ENCODE measurements at regions not wholly inside any gene's neighbourhood (a gene's known extent, or its start where the extent isn't known, plus 50 kb on each side); places are given as distances from the start of the nearest gene placed in this dataset.

- Mint-ChIP-seq H3K36me3 (ENCODE audit: insufficient read depth, unreplicated experiment) (peaks cover 4% of the 10 kb centered on the region), H3K27ac (ENCODE audit: unreplicated experiment) (no peak overlapping the region), H3K27me3 (ENCODE audit: unreplicated experiment) (no peaks in the 10 kb centered on the region), H3K4me3 (ENCODE audit: low read depth, unreplicated experiment) (no peak overlapping the region), H3K4me1 (ENCODE audit: low read depth, unreplicated experiment) (peaks cover 19% of the 10 kb centered on the region), H3K9me3 (ENCODE audit: low read depth, unreplicated experiment) (peaks cover 2% of the 10 kb centered on the region)
- BruUV-seq (replicated peaks): no TSS peak
- TF ChIP-seq, protein P1, sequence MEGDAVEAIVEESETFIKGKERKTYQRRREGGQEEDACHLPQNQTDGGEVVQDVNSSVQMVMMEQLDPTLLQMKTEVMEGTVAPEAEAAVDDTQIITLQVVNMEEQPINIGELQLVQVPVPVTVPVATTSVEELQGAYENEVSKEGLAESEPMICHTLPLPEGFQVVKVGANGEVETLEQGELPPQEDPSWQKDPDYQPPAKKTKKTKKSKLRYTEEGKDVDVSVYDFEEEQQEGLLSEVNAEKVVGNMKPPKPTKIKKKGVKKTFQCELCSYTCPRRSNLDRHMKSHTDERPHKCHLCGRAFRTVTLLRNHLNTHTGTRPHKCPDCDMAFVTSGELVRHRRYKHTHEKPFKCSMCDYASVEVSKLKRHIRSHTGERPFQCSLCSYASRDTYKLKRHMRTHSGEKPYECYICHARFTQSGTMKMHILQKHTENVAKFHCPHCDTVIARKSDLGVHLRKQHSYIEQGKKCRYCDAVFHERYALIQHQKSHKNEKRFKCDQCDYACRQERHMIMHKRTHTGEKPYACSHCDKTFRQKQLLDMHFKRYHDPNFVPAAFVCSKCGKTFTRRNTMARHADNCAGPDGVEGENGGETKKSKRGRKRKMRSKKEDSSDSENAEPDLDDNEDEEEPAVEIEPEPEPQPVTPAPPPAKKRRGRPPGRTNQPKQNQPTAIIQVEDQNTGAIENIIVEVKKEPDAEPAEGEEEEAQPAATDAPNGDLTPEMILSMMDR (IDR thresholded peaks at IDR 0.05; ENCODE audit: unreplicated experiment): no peak
- CTCF ChIA-PET: no interaction called here
- DNase-seq: no peak
- intact Hi-C loops (cut with micrococcal nuclease; ENCODE audit: unreplicated experiment): no loop called here
Observed at GRCh38 chrX:39853417-39854030, 244.2 kb downstream of the BCOR start.

- Mint-ChIP-seq H3K4me3 (ENCODE audit: low read depth, unreplicated experiment) (no peak overlapping the region), H3K36me3 (ENCODE audit: insufficient read depth, unreplicated experiment) (peaks cover 1% of the 10 kb centered on the region), H3K4me1 (ENCODE audit: low read depth, unreplicated experiment) (peaks cover 22% of the 10 kb centered on the region), H3K27ac (ENCODE audit: unreplicated experiment) (no peak overlapping the region), H3K27me3 (ENCODE audit: unreplicated experiment) (no peaks in the 10 kb centered on the region), H3K9me3 (ENCODE audit: low read depth, unreplicated experiment) (no peaks in the 10 kb centered on the region)
- TF ChIP-seq, protein P1 (IDR thresholded peaks at IDR 0.05; ENCODE audit: unreplicated experiment): no peak
- intact Hi-C loops (cut with micrococcal nuclease; ENCODE audit: unreplicated experiment): no loop called here
- no TSS peak for BruUV-seq (replicated peaks)
- no peak for DNase-seq
- CTCF ChIA-PET: no interaction called here
Observed at GRCh38 chrX:39854772-39855747, 242.7 kb downstream of the BCOR start.

GRCh38 chrX:39855748-39856129, 242.0 kb downstream of the BCOR start:
- intact Hi-C loops (cut with micrococcal nuclease; ENCODE audit: unreplicated experiment): no loop called here
- DNase-seq: peak; percentile 45
- CTCF ChIA-PET: no interaction called here
- peaks cover 19% of the 10 kb centered on the region for H3K4me1 Mint-ChIP-seq (ENCODE audit: low read depth, unreplicated experiment)
- H3K36me3 Mint-ChIP-seq (ENCODE audit: insufficient read depth, unreplicated experiment): no peaks in the 10 kb centered on the region
- no peak overlapping the region for H3K4me3 Mint-ChIP-seq (ENCODE audit: low read depth, unreplicated experiment)
- H3K27me3 Mint-ChIP-seq (ENCODE audit: unreplicated experiment): no peaks in the 10 kb centered on the region
- TF ChIP-seq, protein P1 (IDR thresholded peaks at IDR 0.05; ENCODE audit: unreplicated experiment): no peak
- no peaks in the 10 kb centered on the region for H3K9me3 Mint-ChIP-seq (ENCODE audit: low read depth, unreplicated experiment)
- no peak overlapping the region for H3K27ac Mint-ChIP-seq (ENCODE audit: unreplicated experiment)
- no TSS peak for BruUV-seq (replicated peaks)

DNA sequence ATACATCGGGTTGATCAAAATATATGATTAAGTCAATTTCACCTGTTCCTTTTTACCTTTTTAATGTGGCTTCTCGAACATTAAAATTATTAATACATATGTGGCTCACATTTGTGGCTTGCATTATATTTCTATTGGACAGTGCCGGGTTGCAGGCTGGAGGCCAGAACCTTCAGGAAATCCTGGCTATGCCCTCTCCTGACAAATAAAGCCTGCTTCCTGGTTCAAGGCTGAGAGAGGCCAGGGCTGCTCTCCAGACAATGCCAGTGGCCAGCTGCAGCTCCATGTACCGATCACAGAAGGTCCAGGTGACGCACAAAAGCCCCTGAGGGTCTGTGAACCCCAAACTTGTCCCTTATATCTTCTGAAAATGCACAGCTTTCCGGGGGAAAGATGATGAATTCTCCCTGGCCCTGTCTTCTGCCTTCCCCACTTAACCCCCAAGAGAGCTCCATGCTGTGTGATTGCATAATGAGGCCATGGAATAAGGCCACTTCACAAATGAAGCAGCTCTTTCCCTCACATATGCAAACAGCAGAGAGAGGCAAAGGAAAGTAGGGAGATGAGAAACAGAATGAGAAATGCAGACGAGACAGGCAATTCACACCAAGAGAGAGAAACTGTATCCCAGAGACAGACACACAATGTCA, 241.2 kb downstream of the BCOR start:
- DNase-seq: no peak
- Mint-ChIP-seq H3K4me3 (ENCODE audit: low read depth, unreplicated experiment) (no peak overlapping the region), H3K4me1 (ENCODE audit: low read depth, unreplicated experiment) (peaks cover 19% of the 10 kb centered on the region), H3K27ac (ENCODE audit: unreplicated experiment) (no peak overlapping the region), H3K9me3 (ENCODE audit: low read depth, unreplicated experiment) (no peaks in the 10 kb centered on the region), H3K27me3 (ENCODE audit: unreplicated experiment) (no peaks in the 10 kb centered on the region), H3K36me3 (ENCODE audit: insufficient read depth, unreplicated experiment) (no peaks in the 10 kb centered on the region)
- TF ChIP-seq, protein P1 (IDR thresholded peaks at IDR 0.05; ENCODE audit: unreplicated experiment): no peak
- BruUV-seq (replicated peaks): no TSS peak
- intact Hi-C loops (cut with micrococcal nuclease; ENCODE audit: unreplicated experiment): no loop called here
- CTCF ChIA-PET: no interaction called here

Measured in Calu3 (cell line).